Activated CD8-positive, alpha-beta T cell treated with anti-CD3 and anti-CD28 coated beads for 36 hours (primary cell): ENCODE measurements at regions not wholly inside any gene's neighbourhood (a gene's known extent, or its start where the extent isn't known, plus 50 kb on each side); places are given as distances from the start of the nearest gene placed in this dataset.

ENCODE experiments used
- ATAC-seq: fragments of 200-7000 bp; cut with Tn5 transposase; one replicate; pipeline ENCODE4 v1.10.0; 2021; ENCODE audit warnings: mild to moderate bottlenecking, moderate library complexity
- CTCF ChIA-PET: fragments of 350-600 bp; sonication (Branson Sonifier 250); formaldehyde crosslinking; loops from one replicate; lab custom pipeline; 2021; ENCODE audit warnings: antibody characterized with exemption; lab: Charles Lee
- POLR2A ChIA-PET: fragments of 350-600 bp; sonication (Branson Sonifier 250); formaldehyde crosslinking; loops from one replicate; lab custom pipeline; 2021; ENCODE audit warnings: antibody characterized with exemption; lab: Charles Lee
- DNase-seq: peaks from one replicate; pipeline ENCODE4 v3.0.0-alpha.2; 2020
- H3K27ac Mint-ChIP-seq: one replicate; pipeline ENCODE4 v1.8.0; 2021; ENCODE audit warnings: mild to moderate bottlenecking, mixed read lengths
- H3K27me3 Mint-ChIP-seq: one replicate; pipeline ENCODE4 v1.8.0; 2021; ENCODE audit warnings: mixed read lengths
- H3K36me3 Mint-ChIP-seq: one replicate; pipeline ENCODE4 v1.8.0; 2021; ENCODE audit warnings: low read depth, mixed read lengths
- H3K4me1 Mint-ChIP-seq: one replicate; pipeline ENCODE4 v1.8.0; 2021; ENCODE audit warnings: low read depth, mixed read lengths
- H3K4me3 Mint-ChIP-seq: one replicate; pipeline ENCODE4 v1.8.0; 2021; ENCODE audit warnings: mild to moderate bottlenecking, moderate library complexity, mixed read lengths
- H3K9me3 Mint-ChIP-seq: one replicate; pipeline ENCODE4 v1.8.0; 2021; ENCODE audit warnings: mixed read lengths
- CTCF ChIP-seq: fragments of 200-600 bp; IDR thresholded peaks from one replicate; pipeline ENCODE4 v1.8.0; 2022; ENCODE audit warnings: antibody characterized with exemption, mild to moderate bottlenecking
- intact Hi-C: fragments of 100-400 bp; cut with micrococcal nuclease; formaldehyde crosslinking; loops from one replicate; pipeline ENCODE4 v1.10.0; 2022

GRCh38 chr4:19236473-19236872 is 1015.2 kb upstream of the SLIT2 start:
- peaks cover 4% of the 10 kb centered on the region for H3K9me3 Mint-ChIP-seq
- intact Hi-C loops = no loop called here
- no peaks in the 10 kb centered on the region for H3K27me3 Mint-ChIP-seq
- ChIA-PET CTCF (no interaction called here), POLR2A (no interaction called here)
- no peaks in the 10 kb centered on the region for H3K36me3 Mint-ChIP-seq
- DNase-seq = no peak
- H3K4me1 Mint-ChIP-seq = no peaks in the 10 kb centered on the region
- no peak for ATAC-seq
- TF ChIP-seq CTCF = no peak
- H3K4me3 Mint-ChIP-seq = no peak overlapping the region
- H3K27ac Mint-ChIP-seq = no peak overlapping the region

DNA sequence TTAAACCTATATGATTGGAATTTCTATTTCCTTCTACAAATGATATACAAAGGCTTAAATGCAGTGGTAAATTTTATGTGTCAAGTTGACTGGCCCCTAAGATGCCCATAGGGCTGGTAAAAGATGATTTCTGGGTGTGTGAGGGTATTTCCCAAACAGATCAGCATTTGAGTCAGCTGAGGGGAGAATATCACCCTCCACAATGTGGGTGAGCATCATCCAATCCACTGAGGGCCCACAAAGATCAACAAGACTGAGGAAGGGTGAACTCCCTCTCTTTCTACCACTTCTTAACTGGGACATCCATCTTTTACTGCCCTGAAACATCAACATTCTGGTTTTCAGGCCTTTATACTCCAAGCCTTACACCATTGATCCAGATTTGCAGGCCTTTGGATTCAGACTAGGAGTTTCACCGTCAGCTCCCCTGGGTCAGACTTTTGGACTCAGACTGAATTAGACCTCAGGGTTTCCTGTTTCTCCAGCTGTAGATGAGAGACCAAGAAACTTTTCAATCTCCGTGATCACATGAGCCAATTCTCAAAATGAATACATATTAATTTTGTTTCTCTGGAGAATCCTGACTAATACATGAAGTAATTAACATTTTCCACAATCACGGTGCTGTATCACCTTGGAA is 1020.7 kb upstream of the SLIT2 start:
- no peak for TF ChIP-seq CTCF
- intact Hi-C loops = no loop called here
- ChIA-PET POLR2A (no interaction called here), CTCF (no interaction called here)
- Mint-ChIP-seq H3K4me3 (no peak overlapping the region), H3K9me3 (peaks cover 5% of the 10 kb centered on the region), H3K36me3 (no peaks in the 10 kb centered on the region), H3K27ac (no peak overlapping the region), H3K27me3 (no peaks in the 10 kb centered on the region), H3K4me1 (no peaks in the 10 kb centered on the region)
- ATAC-seq (no peak), DNase-seq (no peak)

- POLR2A ChIA-PET = no interaction called here
- Mint-ChIP-seq H3K4me3 (no peak overlapping the region), H3K9me3 (peaks cover 5% of the 10 kb centered on the region), H3K27ac (no peak overlapping the region), H3K4me1 (no peaks in the 10 kb centered on the region), H3K27me3 (no peaks in the 10 kb centered on the region), H3K36me3 (no peaks in the 10 kb centered on the region)
- CTCF ChIA-PET = no interaction called here
- DNase-seq (no peak), ATAC-seq (no peak)
- no peak for TF ChIP-seq CTCF
- intact Hi-C loops = no loop called here
Measured at GRCh38 chr4:19227701-19228100, 1024.0 kb upstream of the SLIT2 start.

DNA sequence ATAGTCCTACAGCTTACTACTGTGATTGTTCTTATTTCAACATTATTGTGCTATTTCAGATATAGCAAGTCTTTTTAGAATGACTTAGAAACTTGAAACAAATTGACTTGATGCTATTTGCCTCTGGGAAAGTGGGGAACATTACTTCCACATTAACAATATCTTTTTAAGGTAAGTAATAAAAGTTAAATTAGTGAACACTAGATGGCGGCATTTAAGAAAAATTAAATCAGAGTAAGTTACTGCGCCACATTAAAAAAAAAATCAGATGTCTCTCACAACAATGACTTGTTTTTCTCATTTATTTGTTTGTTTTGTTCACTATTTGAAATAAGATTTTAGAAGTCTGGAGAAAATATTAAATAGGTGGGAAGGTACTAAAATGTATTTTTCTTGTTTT is 1026.9 kb upstream of the SLIT2 start:
- Mint-ChIP-seq H3K4me1 (no peaks in the 10 kb centered on the region), H3K36me3 (no peaks in the 10 kb centered on the region), H3K27me3 (no peaks in the 10 kb centered on the region), H3K9me3 (peaks cover 1% of the 10 kb centered on the region), H3K27ac (no peak overlapping the region), H3K4me3 (no peak overlapping the region)
- peak; percentile 32 for TF ChIP-seq CTCF
- POLR2A ChIA-PET = no interaction called here
- CTCF ChIA-PET = no interaction called here
- intact Hi-C loops = no loop called here
- no peak for DNase-seq
- no peak for ATAC-seq

GRCh38 chr4:19216476-19216875 is 1035.2 kb upstream of the SLIT2 start:
- peaks cover 2% of the 10 kb centered on the region for H3K9me3 Mint-ChIP-seq
- CTCF ChIA-PET = no interaction called here
- ATAC-seq (no peak), DNase-seq (no peak)
- H3K4me1 Mint-ChIP-seq = no peaks in the 10 kb centered on the region
- no peak for TF ChIP-seq CTCF
- intact Hi-C loops = no loop called here
- POLR2A ChIA-PET = no interaction called here
- H3K27ac Mint-ChIP-seq = no peak overlapping the region
- no peak overlapping the region for H3K4me3 Mint-ChIP-seq
- no peaks in the 10 kb centered on the region for H3K36me3 Mint-ChIP-seq
- H3K27me3 Mint-ChIP-seq = no peaks in the 10 kb centered on the region
